ENCODE measurements at regions not wholly inside any gene's neighbourhood (a gene's known extent, or its start where the extent isn't known, plus 50 kb on each side); places are given as distances from the start of the nearest gene placed in this dataset.

DNA sequence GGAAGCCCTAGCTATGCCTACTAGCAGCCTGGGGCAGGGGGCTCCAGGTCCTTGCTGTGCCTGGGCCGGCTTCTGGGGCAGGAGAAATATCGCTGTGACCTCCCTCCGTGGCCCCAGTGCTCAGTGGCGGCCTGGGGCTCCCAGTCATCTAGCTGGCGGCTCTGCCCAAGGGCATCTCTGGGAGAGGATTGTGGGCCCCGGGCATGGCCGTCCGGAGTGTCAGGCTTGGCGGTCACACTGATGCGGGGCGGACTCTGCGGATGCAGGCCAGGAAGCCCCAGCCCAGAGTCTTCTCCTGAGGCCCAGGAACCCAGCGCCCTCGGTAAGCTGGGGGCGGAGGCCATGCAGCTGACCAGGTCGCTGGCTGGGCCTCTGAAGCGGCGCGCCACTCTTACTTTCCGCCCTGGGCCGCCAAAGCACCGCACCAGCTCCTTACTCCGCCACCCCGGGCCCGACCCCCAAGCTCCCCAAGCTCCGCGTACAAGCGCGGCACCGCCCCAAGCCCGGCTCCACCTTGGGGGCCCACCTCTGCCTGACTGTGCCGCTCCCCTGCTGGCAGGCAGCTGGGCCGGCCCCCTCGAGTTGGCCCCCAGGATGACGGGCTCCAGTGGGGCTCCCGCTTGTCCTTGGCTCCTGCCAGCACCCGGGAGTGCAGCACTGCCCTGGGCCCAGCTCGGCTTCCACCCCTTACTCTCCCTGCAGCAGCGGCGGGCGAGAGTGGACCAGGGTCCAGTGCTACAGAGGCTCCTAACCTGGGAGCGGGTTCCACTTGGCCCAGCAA is 720.0 kb downstream of the PCDH18 start:
- WGBS, 5 donors: 94 to 98% (median 95%) methylated on average over 23 to 42 of the region's 42 CpGs
- H3K9me3 ChIP-seq: peaks cover 0 to 18% (median 6%) of the 10 kb centered on the region in 4 donors
- no peaks in the 10 kb centered on the region for H3K4me1 ChIP-seq
- H3K4me3 ChIP-seq: no peak overlapping the region
- no peak for TF ChIP-seq EP300 (IDR thresholded peaks at IDR 0.05)
- no peak for TF ChIP-seq POLR2AphosphoS5 (IDR thresholded peaks at IDR 0.05)
- TF ChIP-seq POLR2A (IDR thresholded peaks at IDR 0.05): no peak
- TF ChIP-seq, protein P1, sequence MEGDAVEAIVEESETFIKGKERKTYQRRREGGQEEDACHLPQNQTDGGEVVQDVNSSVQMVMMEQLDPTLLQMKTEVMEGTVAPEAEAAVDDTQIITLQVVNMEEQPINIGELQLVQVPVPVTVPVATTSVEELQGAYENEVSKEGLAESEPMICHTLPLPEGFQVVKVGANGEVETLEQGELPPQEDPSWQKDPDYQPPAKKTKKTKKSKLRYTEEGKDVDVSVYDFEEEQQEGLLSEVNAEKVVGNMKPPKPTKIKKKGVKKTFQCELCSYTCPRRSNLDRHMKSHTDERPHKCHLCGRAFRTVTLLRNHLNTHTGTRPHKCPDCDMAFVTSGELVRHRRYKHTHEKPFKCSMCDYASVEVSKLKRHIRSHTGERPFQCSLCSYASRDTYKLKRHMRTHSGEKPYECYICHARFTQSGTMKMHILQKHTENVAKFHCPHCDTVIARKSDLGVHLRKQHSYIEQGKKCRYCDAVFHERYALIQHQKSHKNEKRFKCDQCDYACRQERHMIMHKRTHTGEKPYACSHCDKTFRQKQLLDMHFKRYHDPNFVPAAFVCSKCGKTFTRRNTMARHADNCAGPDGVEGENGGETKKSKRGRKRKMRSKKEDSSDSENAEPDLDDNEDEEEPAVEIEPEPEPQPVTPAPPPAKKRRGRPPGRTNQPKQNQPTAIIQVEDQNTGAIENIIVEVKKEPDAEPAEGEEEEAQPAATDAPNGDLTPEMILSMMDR (IDR thresholded peaks at IDR 0.05): no peak
- intact Hi-C loops (cut with DNase I; ENCODE audit: low total_unique reads): no loop called here
- H3K27ac ChIP-seq: no peak overlapping the region
- H3K27me3 ChIP-seq: no peaks in the 10 kb centered on the region
- H3K36me3 ChIP-seq: no peaks in the 10 kb centered on the region
- no peak for DNase-seq

DNA sequence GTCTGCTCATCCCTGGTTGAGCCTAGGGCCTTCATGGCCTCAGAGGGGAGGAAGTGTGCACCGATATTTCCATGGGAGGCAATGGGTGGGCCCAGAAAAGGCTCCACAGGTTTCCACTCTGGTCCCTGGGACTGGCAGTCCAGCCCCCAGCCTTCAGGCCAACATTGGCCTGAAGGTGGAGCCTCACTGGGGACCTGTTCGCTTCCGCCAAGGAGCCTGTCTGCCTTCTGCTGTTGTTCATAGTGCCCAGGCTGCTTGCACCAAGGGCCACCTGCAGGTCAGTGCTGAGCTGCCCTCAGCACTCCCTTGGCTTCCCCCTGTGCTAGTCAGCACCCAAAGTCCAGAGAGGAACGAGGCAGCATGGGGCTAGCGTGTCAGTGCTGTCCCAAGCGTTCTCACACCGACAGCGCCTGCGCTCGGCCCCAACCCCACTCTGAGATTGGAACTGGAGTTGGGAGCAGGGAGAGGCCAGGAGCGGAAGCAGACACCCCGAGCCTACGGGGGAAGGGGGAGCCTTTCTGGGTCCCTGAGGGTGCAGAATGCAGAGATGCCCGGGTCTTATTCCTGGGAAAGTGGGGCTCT is 720.7 kb downstream of the PCDH18 start:
- Histone ChIP-seq H3K36me3 (no peaks in the 10 kb centered on the region), H3K4me3 (no peak overlapping the region), H3K9me3 (peaks cover 0 to 18% (median 6%) of the 10 kb centered on the region in 4 donors), H3K27ac (no peak overlapping the region), H3K4me1 (no peaks in the 10 kb centered on the region), H3K27me3 (no peaks in the 10 kb centered on the region)
- DNase-seq: no peak
- intact Hi-C loops (cut with DNase I; ENCODE audit: low total_unique reads): no loop called here
- WGBS, 5 donors: 87 to 95% (median 94%) methylated on average over 12 to 14 of the region's 14 CpGs
- TF ChIP-seq, protein P1 (IDR thresholded peaks at IDR 0.05): no peak
- TF ChIP-seq EP300 (IDR thresholded peaks at IDR 0.05) (no peak), POLR2A (IDR thresholded peaks at IDR 0.05) (no peak), POLR2AphosphoS5 (IDR thresholded peaks at IDR 0.05) (no peak)

GRCh38 chr4:136810626-136811025 is 721.7 kb downstream of the PCDH18 start:
- no peak for DNase-seq
- intact Hi-C loops (cut with DNase I; ENCODE audit: low total_unique reads): no loop called here
- H3K9me3 ChIP-seq: peaks cover 0 to 18% (median 6%) of the 10 kb centered on the region in 4 donors
- no peaks in the 10 kb centered on the region for H3K4me1 ChIP-seq
- TF ChIP-seq EP300 (IDR thresholded peaks at IDR 0.05) (no peak), POLR2AphosphoS5 (IDR thresholded peaks at IDR 0.05) (no peak), POLR2A (IDR thresholded peaks at IDR 0.05) (no peak)
- TF ChIP-seq, protein P1 (IDR thresholded peaks at IDR 0.05): no peak
- no peak overlapping the region for H3K4me3 ChIP-seq
- H3K36me3 ChIP-seq: no peaks in the 10 kb centered on the region
- no peak overlapping the region for H3K27ac ChIP-seq
- no peaks in the 10 kb centered on the region for H3K27me3 ChIP-seq
- WGBS, 5 donors: 80 to 91% (median 86%) methylated on average over 6 of the region's 6 CpGs

- H3K27ac ChIP-seq: no peak overlapping the region
- H3K4me3 ChIP-seq: no peak overlapping the region
- DNase-seq: no peak
- 79 to 99% (median 86%) methylated on average over 1 of the region's 1 CpG for WGBS, 5 donors
- peaks cover 0 to 11% (median 2%) of the 10 kb centered on the region in 4 donors for H3K9me3 ChIP-seq
- TF ChIP-seq POLR2AphosphoS5 (IDR thresholded peaks at IDR 0.05) (no peak), POLR2A (IDR thresholded peaks at IDR 0.05) (no peak), EP300 (IDR thresholded peaks at IDR 0.05) (no peak)
- TF ChIP-seq, protein P1 (IDR thresholded peaks at IDR 0.05): no peak
- no peaks in the 10 kb centered on the region for H3K36me3 ChIP-seq
- no peaks in the 10 kb centered on the region for H3K4me1 ChIP-seq
- H3K27me3 ChIP-seq: no peaks in the 10 kb centered on the region
- intact Hi-C loops (cut with DNase I; ENCODE audit: low total_unique reads): no loop called here
Observed at GRCh38 chr4:136806844-136807243, 725.5 kb downstream of the PCDH18 start.

Data from stomach (tissue), 8 donors.